Left ventricle myocardium superior (tissue), 1 donor: ENCODE measurements at regions not wholly inside any gene's neighbourhood (a gene's known extent, or its start where the extent isn't known, plus 50 kb on each side); places are given as distances from the start of the nearest gene placed in this dataset.
"Not testable (repeated sequence)": the region's sequence is repeated elsewhere in the genome, so short reads cannot be mapped to it uniquely, and the experiment has no call there.

Experiments used
- ATAC-seq: fragments of 200-7000 bp; cut with Tn5 transposase; one replicate; pipeline ENCODE4 v1.9.1; 2020; ENCODE audit warnings: mild to moderate bottlenecking, moderate library complexity
- DNase-seq: peaks from one replicate; pipeline ENCODE4 v3.0.0-alpha.2; 2020
- intact Hi-C: fragments of 100-400 bp; cut with micrococcal nuclease; formaldehyde crosslinking; loops from one replicate; pipeline ENCODE4 v1.11.0; 2022
- donor health status: DM: no; HTN: yes; CAD: no; lungs with severe emphysema.

DNA sequence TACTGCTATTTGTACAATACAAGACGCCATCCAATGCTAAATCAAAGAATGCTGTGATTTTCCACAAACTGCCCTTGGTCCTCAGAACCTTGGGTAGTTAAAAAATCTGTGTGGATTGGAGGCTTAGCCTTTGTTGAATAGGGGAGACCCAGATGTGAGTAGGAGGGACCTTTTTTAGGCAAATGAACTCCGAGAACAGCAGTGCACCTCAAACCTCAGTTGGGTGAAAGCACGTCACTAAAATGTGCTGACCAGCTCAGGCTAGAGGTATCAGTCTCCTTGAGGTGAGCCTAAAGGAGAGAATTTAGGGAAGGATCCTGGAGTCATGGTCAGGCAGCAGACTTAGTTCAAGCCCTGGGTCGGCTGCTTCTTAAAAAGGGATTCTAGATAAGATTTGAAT is 200.7 kb downstream of the SOX2 start:
- intact Hi-C loops, result no loop called here
- no peak for ATAC-seq
- no peak for DNase-seq

DNA sequence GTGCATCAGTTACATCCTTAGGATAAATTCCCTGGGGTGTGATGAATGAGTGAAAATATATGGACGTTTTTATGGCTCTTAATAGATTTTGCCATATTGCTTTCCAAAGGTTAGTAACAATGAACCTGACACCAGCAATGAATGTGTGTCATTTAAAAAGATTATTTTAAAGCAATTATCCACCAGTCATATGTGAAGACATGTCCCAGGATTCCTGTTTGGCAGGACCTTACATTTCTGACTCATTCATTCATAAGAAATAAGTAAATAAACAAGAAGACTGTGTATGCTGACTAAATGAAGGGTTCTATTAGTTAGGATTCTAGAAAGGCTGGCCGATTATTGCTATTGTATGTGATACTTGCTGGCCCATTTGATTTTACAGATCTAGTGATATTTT is 201.5 kb downstream of the SOX2 start:
- ATAC-seq (no peak), DNase-seq (no peak)
- intact Hi-C loops, result no loop called here

DNA sequence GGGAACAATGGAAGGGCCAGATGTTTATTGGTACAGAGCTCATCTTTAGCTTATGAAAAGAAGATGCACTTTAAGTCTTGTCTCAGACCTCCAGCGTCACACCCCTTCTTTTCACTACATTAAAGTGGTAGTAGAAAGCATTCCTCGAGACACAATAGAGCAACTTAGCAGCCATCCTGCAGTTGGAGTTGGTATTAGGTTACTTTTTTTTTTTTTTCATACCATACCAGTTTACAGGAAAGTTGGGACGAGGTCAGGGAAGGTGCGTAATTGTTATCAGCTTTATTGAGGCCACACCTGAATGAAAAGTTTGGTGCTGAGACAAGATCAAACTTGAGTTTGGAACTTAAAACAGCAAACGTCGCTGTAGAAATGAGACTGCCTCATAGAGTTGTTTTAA is 203.8 kb downstream of the SOX2 start:
- ATAC-seq, result no peak
- intact Hi-C loops, result no loop called here

DNA sequence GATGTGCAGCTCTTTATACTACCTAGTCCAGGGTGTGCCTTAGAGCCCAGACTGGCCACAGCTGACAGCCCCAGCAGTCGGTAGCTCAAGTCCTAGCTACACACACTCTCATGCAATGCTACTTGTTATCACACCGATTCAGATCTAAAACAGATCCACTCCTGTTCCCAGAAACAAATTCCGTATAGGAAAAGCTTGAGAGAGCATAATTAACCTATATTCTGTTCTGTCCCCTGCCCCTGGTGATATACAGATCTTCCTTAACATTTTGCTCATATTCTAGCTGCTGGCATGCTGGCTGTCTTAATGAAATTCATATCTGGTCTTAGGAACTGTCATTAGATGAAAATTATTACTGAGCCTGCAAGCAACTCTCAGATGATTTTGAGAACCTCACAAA is 204.3 kb downstream of the SOX2 start:
- intact Hi-C loops, result no loop called here
- no peak for ATAC-seq
- DNase-seq, result no peak

More for the DNA sequence above, 203.8 kb downstream of the SOX2 start:
- DNase-seq, result no peak

DNA sequence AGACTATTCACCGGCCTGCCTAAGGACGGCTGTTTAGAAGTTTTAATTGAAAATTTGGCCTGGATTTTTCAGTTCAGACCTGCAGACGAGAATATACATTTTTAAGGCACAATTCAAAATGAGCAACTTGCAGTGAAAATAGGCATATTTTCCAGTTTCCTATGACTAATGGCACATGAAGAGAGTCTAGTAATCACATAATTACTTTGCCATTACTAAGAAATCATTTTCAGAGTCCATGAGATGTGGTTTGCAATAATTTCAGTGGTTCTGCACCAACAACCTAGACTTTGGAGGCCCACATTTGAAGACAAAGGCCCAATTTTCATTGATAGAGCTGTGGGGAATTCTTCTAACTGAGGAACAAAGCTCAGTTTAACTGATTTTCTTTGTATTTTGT is 205.3 kb downstream of the SOX2 start:
- intact Hi-C loops, result no loop called here
- ATAC-seq, result no peak
- no peak for DNase-seq

DNA sequence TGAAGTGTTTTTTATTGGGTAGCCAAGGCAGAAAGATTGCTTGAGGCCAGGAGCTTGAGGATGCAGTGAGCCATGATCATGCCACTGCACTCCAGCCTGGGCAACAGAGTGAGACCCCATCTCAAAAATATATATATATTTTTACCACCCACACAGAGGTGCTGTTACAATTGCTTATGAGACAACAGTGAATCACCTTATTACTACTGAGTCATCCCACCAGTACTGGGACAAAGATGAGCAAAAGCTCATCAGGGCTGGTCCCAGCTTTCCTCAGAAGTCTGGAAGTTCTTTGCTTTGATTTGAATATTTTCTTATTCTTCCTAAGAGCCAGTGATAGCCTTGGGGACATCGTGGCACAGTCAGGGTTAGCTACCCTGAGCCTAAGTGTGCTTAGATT is 207.7 kb downstream of the SOX2 start:
- DNase-seq (no peak), ATAC-seq (no peak)
- intact Hi-C loops, result no loop called here

DNA sequence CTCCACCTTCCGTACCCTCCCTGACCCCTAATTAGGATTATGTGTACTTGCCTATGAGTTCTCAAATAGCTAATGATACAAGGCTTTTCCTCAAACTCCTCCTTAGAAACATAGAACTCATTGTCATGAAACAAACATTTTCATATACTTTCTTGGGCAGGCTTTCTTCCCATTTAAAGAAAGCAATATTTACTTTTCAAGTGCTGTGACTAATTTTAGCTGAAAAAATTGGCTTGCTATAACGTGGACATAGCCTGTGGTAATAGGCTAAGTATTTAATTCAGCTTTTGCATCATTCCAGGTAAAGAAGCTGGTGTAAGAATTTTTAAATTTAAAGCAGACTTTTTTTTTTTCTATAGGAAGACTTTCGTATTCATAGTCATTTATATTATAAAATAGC is 208.7 kb downstream of the SOX2 start:
- DNase-seq, result no peak
- ATAC-seq, result no peak
- intact Hi-C loops, result no loop called here

DNA sequence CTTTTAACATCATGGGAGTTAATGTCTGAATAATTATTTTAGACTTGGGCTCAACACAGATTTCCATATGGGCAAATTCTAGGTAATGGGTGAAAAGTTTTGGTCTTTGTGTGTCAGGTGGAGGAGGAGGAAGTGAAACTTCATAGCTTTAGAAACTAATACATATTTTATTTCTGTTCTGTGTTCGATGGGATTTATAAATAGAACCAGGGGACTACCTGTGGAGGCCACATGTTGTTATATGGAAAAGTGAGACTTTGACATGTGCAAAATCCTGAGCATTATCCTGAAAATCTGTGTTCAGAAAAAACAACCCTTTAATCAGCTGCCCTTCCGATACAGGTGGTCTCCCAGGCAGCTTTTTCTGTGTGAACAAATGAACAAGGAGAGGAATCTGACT is 209.5 kb downstream of the SOX2 start:
- DNase-seq (no peak), ATAC-seq (no peak)
- intact Hi-C loops, result no loop called here

DNA sequence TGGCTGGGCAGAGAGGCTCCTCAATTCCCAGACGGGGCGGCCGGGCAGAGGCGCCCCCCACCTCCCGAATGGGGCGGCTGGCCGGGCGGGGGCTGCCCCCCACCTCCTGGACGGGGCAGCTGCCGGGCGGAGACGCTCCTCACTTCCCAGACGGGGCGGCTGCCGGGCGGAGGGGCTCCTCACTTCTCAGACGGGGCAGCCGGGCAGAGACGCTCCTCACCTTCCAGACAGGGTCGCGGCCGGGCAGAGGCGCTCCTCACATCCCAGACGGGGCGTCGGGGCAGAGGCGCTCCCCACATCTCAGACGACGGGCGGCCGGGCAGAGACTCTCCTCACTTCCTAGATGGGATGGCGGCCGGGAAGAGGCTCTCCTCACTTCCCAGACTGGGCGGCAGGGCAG is 214.1 kb downstream of the SOX2 start:
- intact Hi-C loops, ATAC-seq, DNase-seq: not testable (repeated sequence)

DNA sequence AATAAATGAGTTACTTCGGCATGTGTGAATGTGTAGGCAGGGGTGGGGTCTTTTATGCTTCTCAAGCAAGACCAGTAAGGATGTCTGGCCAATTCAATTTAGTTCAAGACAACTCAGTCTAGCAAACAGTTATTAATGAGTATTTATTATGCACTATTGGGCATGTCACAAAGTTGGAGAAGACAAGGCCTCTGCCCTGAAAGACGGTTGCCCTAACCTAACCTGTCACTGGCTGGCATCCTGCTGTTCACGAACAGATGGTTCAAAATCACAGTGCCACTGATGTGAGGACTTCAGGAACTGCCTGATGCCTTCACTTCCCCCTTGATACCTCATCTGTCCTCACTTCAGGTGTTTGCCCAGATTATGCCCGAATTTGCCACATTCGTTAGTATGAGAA is 217.8 kb downstream of the SOX2 start:
- intact Hi-C loops, result no loop called here
- ATAC-seq, result no peak
- DNase-seq, result no peak

DNA sequence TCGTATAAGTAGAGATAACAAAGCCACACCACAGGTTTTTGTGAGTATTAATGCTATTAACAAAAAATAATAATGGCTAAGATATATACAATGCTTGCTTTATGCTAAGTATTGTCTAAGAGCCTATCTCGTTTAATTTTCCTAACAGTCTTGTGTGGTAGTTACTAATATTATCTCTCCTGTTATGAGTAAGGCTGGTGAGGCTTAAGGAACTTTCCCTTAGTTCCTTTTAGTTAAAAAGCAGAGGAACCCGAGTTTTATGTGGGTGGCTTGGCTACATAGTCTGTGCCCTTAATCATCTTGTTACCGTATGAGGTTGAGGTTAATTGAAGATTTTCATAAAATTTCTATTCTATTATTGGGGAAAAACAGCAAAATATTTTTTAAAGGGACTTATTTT is 218.4 kb downstream of the SOX2 start:
- DNase-seq (no peak), ATAC-seq (no peak)
- intact Hi-C loops, result no loop called here

DNA sequence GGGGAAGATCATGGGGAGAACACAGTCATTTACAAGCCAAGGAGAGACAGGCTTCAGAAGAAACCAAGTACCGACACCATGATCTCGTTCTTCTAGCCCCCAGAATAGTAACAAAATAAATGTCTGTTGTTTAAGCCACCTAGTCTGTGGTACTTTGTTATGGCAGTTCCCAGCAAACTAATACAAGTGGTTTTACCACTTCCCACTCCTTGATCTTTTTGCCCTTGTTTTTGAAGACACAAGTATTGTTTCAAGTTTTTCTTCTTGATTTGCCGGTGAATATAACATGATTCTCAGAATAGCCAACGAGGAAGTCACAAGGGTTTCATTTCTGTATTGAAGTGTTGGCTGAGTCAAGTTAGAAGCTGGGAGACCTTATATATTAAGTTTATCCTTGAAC is 220.3 kb downstream of the SOX2 start:
- no peak for ATAC-seq
- intact Hi-C loops, result no loop called here
- DNase-seq, result no peak

DNA sequence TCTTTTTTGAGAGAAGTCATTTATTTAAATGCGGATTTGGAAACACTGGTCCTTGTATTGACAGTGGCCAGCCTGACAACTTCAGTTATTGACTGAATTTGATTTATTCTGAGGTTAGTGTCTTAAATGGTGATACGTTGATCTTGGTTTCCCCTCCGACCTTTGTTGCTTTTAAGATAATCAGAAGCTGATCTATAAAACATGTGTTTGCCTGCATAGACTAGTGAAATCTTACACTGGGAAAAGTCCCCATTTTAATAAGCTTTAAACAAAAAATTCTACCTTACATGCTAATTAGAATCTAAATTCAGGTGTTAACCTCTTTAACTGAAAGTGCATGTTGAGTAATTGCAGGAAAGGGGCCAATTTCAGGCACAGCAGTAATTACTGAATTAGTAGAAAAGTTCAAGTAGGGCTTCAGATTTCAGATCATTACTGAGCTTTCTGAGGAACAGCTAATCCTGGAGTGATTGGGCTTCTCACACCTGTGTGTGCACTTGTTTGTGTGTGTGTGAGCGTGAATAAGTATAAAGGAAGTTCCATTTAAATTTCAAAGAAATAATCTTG is 221.4 kb downstream of the SOX2 start:
- DNase-seq (no peak), ATAC-seq (no peak)

DNA sequence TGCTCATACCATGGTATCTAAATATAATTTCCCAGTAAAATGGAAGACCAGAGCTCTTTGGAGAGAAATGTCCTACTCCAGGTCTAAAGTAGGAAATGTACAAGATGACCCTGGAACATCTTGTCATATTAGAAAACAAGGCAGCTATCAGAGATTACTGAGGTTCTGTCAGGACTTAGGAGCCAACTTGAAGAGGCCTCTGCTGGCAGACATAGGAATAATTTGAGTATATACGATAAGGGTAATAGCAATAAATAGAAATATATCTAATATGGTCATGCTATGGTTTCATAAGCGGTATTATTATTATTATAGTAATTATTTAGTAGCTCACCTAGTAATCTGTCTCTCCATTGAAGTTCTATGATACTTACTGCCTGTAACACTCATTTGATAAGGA is 224.2 kb downstream of the SOX2 start:
- ATAC-seq, result no peak
- DNase-seq, result no peak
- intact Hi-C loops, result no loop called here

More for the DNA sequence above, 221.4 kb downstream of the SOX2 start:
- intact Hi-C loops, result no loop called here

DNA sequence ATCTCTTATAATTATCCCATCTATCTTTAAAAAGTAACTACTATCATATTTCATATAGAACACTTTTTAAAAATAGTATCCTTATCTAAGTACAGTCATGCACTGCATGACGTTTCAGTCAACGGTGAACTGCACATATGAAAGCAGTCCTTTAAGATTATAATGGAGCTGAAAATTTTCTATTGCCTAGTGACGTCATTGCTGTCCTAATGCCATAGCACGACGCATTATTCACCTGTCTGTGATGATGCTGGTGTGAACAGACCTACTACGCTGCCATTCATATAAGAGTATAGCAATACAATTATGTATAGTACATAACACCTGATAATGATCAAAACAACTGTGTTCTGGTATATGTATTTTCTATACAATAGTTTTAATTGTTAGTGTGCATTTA is 225.0 kb downstream of the SOX2 start:
- ATAC-seq (no peak), DNase-seq (no peak)
- intact Hi-C loops, result no loop called here

DNA sequence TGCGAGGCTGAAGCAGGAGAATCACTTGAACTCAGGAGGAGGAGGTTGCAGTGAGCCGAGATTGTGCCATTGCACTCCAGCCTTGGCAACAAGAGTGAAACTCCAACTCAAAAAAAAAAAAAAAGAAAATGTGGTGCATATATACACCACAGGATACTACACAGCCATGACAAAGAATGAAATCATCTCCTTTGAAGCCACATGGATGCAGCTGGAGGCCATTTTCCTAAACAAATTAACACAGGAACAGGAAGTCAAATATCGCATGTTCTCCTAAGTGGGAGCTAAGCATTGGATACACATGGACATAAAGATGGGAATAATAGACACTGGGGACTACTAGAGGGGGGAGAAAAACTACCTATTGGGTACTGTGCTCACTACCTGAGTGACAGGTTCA is 226.9 kb downstream of the SOX2 start:
- ATAC-seq, intact Hi-C loops, DNase-seq: not testable (repeated sequence)

DNA sequence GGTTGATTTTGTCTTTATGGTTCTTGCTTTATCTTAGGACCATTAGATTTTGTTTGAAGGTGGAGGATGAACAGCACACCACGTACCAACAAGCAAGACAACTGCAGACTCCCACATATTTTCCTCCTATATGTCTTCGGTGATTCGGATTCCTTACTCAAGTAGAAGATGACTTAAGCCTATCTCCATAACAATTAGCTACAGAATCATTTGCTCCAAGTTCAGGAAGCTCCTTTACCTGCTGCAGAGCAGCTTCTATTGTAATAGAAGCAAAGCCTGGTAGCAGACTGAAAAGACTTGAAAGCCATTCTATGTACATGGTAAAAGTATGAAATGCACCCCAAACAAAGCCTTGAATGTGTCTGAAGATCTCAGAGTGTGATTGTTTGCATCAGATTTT is 229.0 kb downstream of the SOX2 start:
- intact Hi-C loops, result no loop called here
- ATAC-seq, result no peak
- no peak for DNase-seq

DNA sequence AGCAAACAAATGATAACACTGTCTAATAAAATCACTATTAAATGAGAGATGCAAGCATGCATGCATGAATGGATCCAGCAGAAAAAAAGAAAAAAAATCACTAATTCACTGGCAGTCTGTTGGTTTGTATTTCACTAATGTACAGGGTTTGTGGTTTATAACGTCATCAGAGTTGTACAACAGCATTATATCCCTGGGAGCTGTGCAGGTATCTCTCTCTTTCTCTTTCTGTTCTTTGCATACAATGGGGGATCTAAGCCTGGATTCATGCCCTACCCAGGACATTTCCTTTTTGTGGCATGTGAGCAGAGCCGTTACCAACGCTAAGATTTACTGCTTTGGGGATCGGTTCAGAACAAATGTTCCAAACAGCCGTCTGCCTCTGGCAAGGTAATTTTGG is 229.5 kb downstream of the SOX2 start:
- ATAC-seq (no peak), DNase-seq (no peak)
- intact Hi-C loops, result no loop called here

DNA sequence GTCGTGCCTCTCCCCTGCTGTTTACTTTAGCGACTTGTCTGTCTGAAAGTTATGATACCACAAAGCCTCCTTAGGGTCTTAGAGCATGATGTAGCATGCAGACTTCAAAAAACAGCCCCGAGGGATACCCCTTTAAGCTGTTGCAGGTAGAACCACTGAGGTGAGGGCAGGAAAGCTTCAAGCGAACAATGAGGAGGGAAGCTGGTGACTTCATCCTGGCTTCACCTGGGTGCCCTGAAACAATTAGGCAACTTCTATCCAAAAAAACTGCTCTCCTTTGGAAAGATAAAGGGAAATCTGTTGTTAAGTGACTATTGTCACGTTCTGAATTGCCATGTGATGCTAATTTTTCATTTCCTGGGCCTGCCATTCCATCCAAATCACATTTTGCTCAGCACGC is 231.6 kb downstream of the SOX2 start:
- DNase-seq, result no peak
- intact Hi-C loops, result no loop called here
- no peak for ATAC-seq

DNA sequence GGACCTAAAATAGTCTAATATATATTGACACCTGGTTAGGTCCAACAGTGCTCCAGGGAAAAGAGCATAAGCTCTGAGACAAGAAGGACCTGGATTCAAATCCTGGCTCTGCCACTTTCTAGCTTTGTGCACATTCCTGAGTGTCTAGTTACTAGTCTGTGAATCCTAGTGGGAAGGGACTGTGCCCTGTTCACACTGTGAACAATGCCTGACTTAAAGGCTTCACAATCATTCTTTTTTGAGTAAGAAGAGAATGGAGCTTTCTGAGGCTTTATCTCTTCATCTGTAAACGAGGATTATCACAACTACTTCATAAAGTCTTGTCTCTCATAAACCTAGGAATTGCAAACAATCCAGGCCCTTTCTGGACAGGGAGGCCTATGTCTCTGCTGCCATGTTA is 235.9 kb downstream of the SOX2 start:
- intact Hi-C loops, result no loop called here
- DNase-seq (no peak), ATAC-seq (no peak)

DNA sequence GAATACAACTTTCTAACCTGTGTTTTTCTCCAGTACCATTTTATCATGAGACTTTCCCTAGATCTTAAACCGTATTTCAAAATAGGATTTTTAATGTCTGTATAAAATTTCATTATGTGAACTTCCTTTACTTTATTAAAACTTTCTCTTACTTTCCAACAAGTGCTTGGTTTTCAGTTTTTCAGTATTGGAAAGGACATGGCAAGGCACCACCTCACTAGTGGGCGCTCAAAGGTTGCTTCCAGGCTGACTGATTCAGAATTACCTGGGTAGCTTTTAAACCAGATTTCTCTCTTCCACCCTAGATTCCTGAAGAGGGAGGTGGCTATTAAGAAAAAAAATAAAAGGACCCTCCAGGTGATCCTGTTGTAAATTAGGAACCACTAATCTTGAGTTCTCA is 236.6 kb downstream of the SOX2 start:
- intact Hi-C loops, result no loop called here
- DNase-seq (no peak), ATAC-seq (no peak)

DNA sequence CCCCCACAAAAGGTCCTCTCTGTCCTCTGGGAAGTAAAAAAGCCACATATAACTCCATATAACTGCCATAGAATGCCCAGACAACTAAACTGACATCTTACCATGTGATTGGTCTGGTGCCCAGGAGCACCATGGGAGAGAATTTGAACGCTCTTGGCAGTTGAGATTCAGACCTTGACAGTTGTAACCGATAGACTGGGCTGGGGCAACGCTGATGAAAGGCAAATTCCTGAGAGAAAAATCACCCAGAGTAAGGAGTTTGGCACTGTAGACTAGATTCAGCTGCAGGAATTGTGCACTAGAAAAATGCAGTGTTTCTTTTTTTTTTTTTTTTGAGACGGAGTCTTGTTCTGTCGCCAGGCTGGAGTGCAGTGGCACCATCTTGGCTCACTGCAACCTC is 240.5 kb downstream of the SOX2 start:
- ATAC-seq, result no peak
- intact Hi-C loops, result no loop called here
- DNase-seq, result no peak
